ENCODE measurements at regions not wholly inside any gene's neighbourhood (a gene's known extent, or its start where the extent isn't known, plus 50 kb on each side); places are given as distances from the start of the nearest gene placed in this dataset.

- no peak overlapping the region for H2AK5ac ChIP-seq (ENCODE audit: low read depth, low read length)
- DNase-seq (ENCODE audit: low read depth in 1 of 2, low spot score in 2 of 2) (no peak), FAIRE-seq (no peak)
- no peak overlapping the region for H2BK15ac ChIP-seq (ENCODE audit: low read length)
- H4K20me1 ChIP-seq (replicated peaks in 1 of 2; ENCODE audit: control insufficient read depth in 1 of 2, insufficient read depth in 2 of 2, low read length in 2 of 2), result no peaks in the 10 kb centered on the region
- no peaks in the 10 kb centered on the region for H3K4me1 ChIP-seq (replicated peaks in 1 of 4; ENCODE audit: control insufficient read depth in 3 of 4, insufficient read depth in 4 of 4, low read length in 3 of 4)
- H2BK12ac ChIP-seq (ENCODE audit: low read depth, low read length), result no peak overlapping the region
- no peak overlapping the region for H2AFZ ChIP-seq (ENCODE audit: low read length)
- no peak overlapping the region for H3K14ac ChIP-seq (ENCODE audit: insufficient read length)
- CTCF ChIA-PET (ENCODE audit: partially characterized antibody), result interaction anchor here (0.5 kb wide), 1 partner anchor 119 kb away, joined by 3 read pairs; no protein-coding TSS in a partner anchor
- H3K9me3 ChIP-seq (ENCODE audit: insufficient read depth in 2 of 2, low read depth in 1 of 2, low read length in 1 of 2), result no peaks in the 10 kb centered on the region
- no peak overlapping the region for H3K23ac ChIP-seq (ENCODE audit: insufficient read length)
- no peak overlapping the region for H3K4me3 ChIP-seq (ENCODE audit: extremely low read depth in 1 of 4, insufficient read depth in 2 of 4, low read depth in 3 of 4, low read length in 4 of 4)
- no peak overlapping the region for H3K27ac ChIP-seq (ENCODE audit: low read depth, low read length)
- H3K79me2 ChIP-seq (ENCODE audit: control insufficient read depth in 1 of 2, insufficient read depth in 2 of 2, low read length in 2 of 2), result no peaks in the 10 kb centered on the region
- H2BK5ac ChIP-seq (ENCODE audit: low read depth, low read length), result no peak overlapping the region
- H3K56ac ChIP-seq (replicated peaks; ENCODE audit: insufficient read length, low read depth, low read length), result no peak overlapping the region
- POLR2A ChIA-PET (ENCODE audit: partially characterized antibody), result no interaction called here
- H2BK20ac ChIP-seq (ENCODE audit: low read length), result no peak overlapping the region
- H4K91ac ChIP-seq (replicated peaks; ENCODE audit: insufficient read length, low read length), result no peak overlapping the region
- H3K9ac ChIP-seq (replicated peaks in 1 of 4; ENCODE audit: extremely low read depth in 1 of 4, low read depth in 3 of 4, low read length in 3 of 4), result no peak overlapping the region
- H3K79me1 ChIP-seq (ENCODE audit: low read depth, low read length), result no peaks in the 10 kb centered on the region
- no peaks in the 10 kb centered on the region for H3K36me3 ChIP-seq (ENCODE audit: control insufficient read depth in 2 of 4, insufficient read depth in 4 of 4, low read length in 3 of 4)
- TF ChIP-seq CBX8 (IDR thresholded peaks at IDR 0.05; ENCODE audit: borderline replicate concordance, low read depth, low read length) (no peak), ASH2L (IDR thresholded peaks at IDR 0.05; ENCODE audit: low read length) (no peak), JUN (IDR thresholded peaks at IDR 0.05; ENCODE audit: low read depth, low read length) (no peak), SP4 (IDR thresholded peaks at IDR 0.05; ENCODE audit: low read length) (no peak), CEBPB (IDR thresholded peaks at IDR 0.05; ENCODE audit: low read depth, low read length) (no peak), TAF7 (optimal IDR thresholded peaks at IDR 0.05; ENCODE audit: borderline replicate concordance, low read depth, low read length) (no peak), ZNF274 (IDR thresholded peaks at IDR 0.05; ENCODE audit: borderline replicate concordance, extremely low read depth, low read length) (no peak), USF2 (IDR thresholded peaks at IDR 0.05; ENCODE audit: low read length) (no peak), NRF1 (IDR thresholded peaks at IDR 0.05; ENCODE audit: low read depth, low read length) (no peak), SP2 (IDR thresholded peaks at IDR 0.05; ENCODE audit: low read length) (no peak), HDAC2 (IDR thresholded peaks at IDR 0.05; ENCODE audit: borderline replicate concordance in 1 of 2, low read depth in 2 of 2, low read length in 2 of 2) (no peak), RFX5 (IDR thresholded peaks at IDR 0.05; ENCODE audit: borderline replicate concordance, low read depth, low read length) (no peak), POLR2AphosphoS5 (IDR thresholded peaks at IDR 0.05; ENCODE audit: low read depth, low read length) (no peak), SRF (IDR thresholded peaks at IDR 0.05; ENCODE audit: low read depth, low read length) (no peak), TAF1 (IDR thresholded peaks at IDR 0.05; ENCODE audit: low read depth, low read length) (no peak)
- no peaks in the 10 kb centered on the region for H3K23me2 ChIP-seq (ENCODE audit: low read depth, low read length)
- H3K4ac ChIP-seq (replicated peaks; ENCODE audit: insufficient read length, low read depth, low read length), result no peak overlapping the region
- no peak overlapping the region for H4K5ac ChIP-seq (ENCODE audit: insufficient read length, low read depth, low read length)
- 75% methylated on average over 3 of the region's 3 CpGs; no CpG with 5 or more reads in 1 of the 2 experiments for WGBS, 2 experiments (ENCODE audit: extremely low coverage in 1 of 2, insufficient coverage in 1 of 2, insufficient read length in 1 of 2, insufficient replicate concordance in 2 of 2, low coverage in 1 of 2, low lambda C conversion rate in 2 of 2, missing lambda C conversion rate in 1 of 2)
- H4K8ac ChIP-seq (ENCODE audit: extremely low read depth, insufficient read depth, low read length), result no peak overlapping the region
- no peaks in the 10 kb centered on the region for H3K27me3 ChIP-seq (replicated peaks in 1 of 4; ENCODE audit: control insufficient read depth in 3 of 4, extremely low read depth in 1 of 4, insufficient read depth in 3 of 4, low read length in 3 of 4)
- no peak overlapping the region for H3K4me2 ChIP-seq (ENCODE audit: insufficient read depth in 1 of 2, low read depth in 2 of 2, low read length in 2 of 2)
- H2BK120ac ChIP-seq (replicated peaks; ENCODE audit: low read depth, low read length), result no peak overlapping the region
- H3K18ac ChIP-seq (ENCODE audit: extremely low read depth, low read length), result no peak overlapping the region
These were observed 275.8 kb downstream of the SQOR start for GRCh38 chr15:45910671-45911070.

Data from H1 (cell line).